ENCODE measurements at regions not wholly inside any gene's neighbourhood (a gene's known extent, or its start where the extent isn't known, plus 50 kb on each side); places are given as distances from the start of the nearest gene placed in this dataset.

- DNase-seq (ENCODE audit: extremely low read depth in 1 of 11, low read depth in 9 of 11, low spot score in 4 of 11) = no peak
These were observed 364.9 kb upstream of the KITLG start for GRCh38 chr12:88945051-88945732.

DNA sequence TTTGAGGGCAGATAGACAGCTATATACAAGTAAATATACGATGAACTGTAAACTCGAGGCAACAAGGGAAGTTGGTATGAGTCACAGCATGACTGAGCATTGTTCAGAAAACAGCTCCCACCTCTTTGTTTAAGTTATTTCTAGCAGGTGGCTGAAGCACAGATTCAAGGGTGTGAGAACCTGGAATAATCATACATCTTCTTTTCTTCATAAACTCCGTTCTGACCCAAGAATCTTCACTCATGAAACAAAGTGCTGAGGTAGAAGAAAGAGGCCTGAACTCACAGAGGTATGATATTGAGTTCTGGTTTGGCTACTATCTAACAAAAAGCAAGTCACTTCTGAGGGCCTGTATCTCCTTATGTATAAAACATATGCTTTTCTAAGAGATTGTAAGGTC, 364.1 kb upstream of the KITLG start:
- DNase-seq (ENCODE audit: extremely low read depth in 1 of 11, low read depth in 9 of 11, low spot score in 4 of 11) = no peak

DNA sequence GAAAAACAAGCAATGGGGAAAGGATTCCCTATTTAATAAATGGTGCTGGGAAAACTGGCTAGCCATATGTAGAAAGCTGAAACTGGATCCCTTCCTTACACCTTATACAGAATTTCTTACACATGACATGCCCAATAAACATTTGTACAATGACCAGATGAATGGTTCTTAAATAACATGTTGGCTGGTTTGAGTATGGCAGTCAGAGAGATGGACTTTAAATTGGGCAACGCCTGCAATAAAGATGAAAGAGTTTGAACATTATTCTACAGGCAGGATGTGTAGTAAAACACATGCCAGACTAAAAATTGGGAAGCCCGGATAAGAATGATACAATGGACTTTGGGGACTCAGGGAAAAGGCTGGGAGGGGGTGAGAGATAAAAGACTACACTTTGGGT, 360.6 kb upstream of the KITLG start:
- no peak for DNase-seq (ENCODE audit: extremely low read depth in 1 of 11, low read depth in 9 of 11, low spot score in 4 of 11)

GRCh38 chr12:88935856-88936255, 355.6 kb upstream of the KITLG start:
- DNase-seq (ENCODE audit: extremely low read depth in 1 of 11, low read depth in 9 of 11, low spot score in 4 of 11) = no peak

DNA sequence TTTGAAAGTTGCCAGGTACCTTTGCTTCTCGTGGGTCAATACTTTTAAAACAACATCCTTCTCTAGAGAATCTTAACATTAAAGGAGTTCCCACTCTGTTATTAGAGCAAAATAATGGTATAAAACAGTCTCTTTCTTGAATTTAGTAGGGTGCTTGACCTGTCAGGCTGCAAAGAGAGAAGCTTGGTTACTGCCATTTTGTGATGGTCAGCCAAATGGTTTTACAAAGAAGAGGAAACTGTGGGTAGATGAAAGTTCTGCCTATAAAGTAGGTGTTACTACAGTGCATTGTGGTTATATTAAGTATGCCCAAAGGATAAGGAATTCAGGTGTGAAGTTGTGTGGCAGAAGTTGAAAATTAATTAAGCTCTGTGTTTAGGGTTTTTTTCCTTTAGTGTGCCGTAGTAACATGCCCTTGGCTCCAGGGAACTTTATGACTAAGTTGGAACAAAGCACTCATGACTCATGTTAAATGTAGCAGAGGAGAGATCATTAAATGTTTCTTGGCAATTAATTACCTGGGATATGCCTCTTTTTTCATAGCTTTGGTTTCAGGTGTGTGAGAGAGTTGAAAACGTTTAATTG, 354.0 kb upstream of the KITLG start:
- DNase-seq (ENCODE audit: extremely low read depth in 1 of 11, low read depth in 9 of 11, low spot score in 4 of 11) = peak in 1 of 11 donors; percentile 8

DNA sequence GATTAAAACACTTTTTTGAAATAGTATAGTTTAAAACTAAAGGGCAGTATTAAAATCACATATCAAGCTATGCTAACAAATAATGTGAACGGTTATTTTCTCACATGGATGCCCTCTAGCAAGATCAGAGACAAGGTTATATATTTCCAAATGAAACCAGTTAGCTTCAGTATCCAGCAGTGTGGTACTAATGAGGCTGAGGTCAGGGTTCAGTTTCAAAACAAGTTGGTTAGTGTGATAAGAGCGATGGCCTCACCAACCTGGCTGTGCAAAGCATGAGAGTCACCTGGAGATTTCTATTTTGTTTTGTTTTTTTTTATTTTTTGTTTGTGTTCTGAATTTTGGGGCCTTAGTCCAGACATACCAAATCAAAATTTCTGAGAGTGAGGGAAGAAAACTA, 352.2 kb upstream of the KITLG start:
- DNase-seq (ENCODE audit: extremely low read depth in 1 of 11, low read depth in 9 of 11, low spot score in 4 of 11) = peak in 1 of 11 donors; percentile 14

DNA sequence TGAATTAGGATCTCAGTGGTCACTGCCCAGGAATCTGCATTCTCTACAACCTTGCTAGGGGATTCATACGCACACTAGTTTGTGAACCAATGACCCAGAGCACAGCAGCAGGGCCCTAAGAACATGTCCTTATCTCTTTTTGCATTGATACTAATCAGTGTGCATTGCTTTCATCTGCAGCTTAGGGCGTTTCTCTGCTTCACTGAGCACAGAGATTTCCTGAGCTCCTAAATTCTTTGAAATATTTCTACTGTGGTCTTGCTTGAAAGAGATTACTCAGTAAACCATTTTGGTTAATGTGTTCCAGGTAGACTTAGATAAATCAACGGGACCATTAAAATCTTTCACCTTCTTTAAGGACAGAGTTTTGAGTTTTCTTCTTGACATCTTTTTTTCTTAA, 351.3 kb upstream of the KITLG start:
- peak in 9 of 11 donors; percentile 17 to 60 (median 33) for DNase-seq (ENCODE audit: extremely low read depth in 1 of 11, low read depth in 9 of 11, low spot score in 4 of 11)

GRCh38 chr12:88925454-88925853, 345.2 kb upstream of the KITLG start:
- DNase-seq (ENCODE audit: extremely low read depth in 1 of 11, low read depth in 9 of 11, low spot score in 4 of 11) = no peak

DNA sequence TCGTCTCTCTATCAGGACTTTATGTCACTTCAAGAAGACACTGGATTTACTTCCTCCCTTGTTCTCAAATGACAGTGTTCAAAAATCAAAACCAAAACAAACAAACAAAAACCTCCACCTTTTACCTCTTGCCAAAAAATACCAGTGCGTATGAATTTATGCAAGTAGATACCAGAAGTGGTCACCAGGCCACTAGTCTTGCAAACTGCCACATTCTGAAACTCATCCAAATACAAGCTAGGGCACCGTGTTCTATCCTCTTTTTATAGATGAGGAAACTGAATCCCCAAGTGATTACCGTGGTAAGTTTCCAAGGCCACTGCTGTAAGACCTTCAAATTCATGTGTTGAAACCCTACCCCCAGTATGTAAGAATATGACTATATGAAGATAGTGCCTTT, 343.9 kb upstream of the KITLG start:
- no peak for DNase-seq (ENCODE audit: extremely low read depth in 1 of 11, low read depth in 9 of 11, low spot score in 4 of 11)

DNA sequence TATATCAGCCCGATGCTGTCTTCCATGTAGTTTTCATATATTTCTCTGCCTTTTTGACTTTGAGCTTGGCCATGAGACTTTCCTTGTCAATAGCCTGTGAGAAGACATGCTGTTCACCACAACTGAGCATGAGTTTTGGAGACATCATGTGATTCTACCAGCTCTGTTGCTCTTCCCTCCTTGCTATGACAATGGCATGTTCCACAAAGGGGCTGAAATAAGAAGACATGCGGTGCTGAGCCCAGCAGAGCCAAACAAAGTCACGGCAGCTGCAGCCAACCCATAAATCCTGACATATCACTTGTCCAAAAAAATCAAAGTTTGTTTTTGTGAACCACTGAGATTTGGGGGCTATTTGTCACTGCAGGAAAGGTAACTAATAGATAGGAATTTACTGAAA, 343.4 kb upstream of the KITLG start:
- no peak for DNase-seq (ENCODE audit: extremely low read depth in 1 of 11, low read depth in 9 of 11, low spot score in 4 of 11)

- no peak for DNase-seq (ENCODE audit: extremely low read depth in 1 of 11, low read depth in 9 of 11, low spot score in 4 of 11)
These were observed 342.5 kb upstream of the KITLG start for GRCh38 chr12:88922816-88923215.

- DNase-seq (ENCODE audit: extremely low read depth in 1 of 11, low read depth in 9 of 11, low spot score in 4 of 11) = no peak
These were observed 341.7 kb upstream of the KITLG start for GRCh38 chr12:88921890-88922532.

- no peak for DNase-seq (ENCODE audit: extremely low read depth in 1 of 11, low read depth in 9 of 11, low spot score in 4 of 11)
These were observed 341.2 kb upstream of the KITLG start for GRCh38 chr12:88921434-88921833.

DNA sequence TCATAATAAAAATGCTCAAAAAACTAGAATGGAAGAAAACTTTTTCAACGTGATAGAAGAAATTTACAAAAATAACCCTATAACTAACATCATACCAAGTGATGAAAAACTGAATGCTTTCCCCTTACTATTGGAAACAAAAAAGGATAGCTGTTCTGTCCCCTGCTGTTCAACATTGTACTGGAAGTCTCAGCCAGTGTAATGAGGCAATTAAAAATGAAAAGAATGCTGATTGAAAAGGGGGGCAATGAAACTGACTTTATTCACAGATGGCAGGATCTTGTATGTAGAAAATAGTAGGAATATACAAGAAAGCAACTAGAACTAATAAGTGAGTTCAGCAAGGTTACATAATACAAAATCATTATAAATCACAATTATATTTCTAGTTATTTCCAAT, 337.9 kb upstream of the KITLG start:
- no peak for DNase-seq (ENCODE audit: extremely low read depth in 1 of 11, low read depth in 9 of 11, low spot score in 4 of 11)

GRCh38 chr12:88914967-88915366, 334.7 kb upstream of the KITLG start:
- no peak for DNase-seq (ENCODE audit: extremely low read depth in 1 of 11, low read depth in 9 of 11, low spot score in 4 of 11)

DNA sequence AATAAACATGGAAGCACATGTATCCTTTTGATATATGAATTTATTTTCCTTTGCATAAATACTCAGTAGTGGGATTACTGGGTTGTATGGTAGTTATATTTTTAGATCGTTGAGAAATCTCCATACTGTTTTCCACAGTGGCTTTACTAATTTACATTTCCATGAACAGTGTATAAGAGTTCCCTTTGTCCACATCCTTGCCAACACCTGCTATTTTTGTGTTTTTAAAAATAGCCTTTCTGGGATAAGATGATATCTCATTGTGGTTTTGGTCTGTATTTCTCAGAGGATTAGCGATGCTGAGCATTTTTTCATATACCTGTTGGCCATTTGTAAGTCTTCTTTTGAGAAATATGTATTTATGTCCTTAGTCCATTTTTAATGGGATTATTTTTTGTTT, 329.2 kb upstream of the KITLG start:
- no peak for DNase-seq (ENCODE audit: extremely low read depth in 1 of 11, low read depth in 9 of 11, low spot score in 4 of 11)

GRCh38 chr12:88908345-88908744, 328.1 kb upstream of the KITLG start:
- DNase-seq (ENCODE audit: extremely low read depth in 1 of 11, low read depth in 9 of 11, low spot score in 4 of 11) = no peak

DNA sequence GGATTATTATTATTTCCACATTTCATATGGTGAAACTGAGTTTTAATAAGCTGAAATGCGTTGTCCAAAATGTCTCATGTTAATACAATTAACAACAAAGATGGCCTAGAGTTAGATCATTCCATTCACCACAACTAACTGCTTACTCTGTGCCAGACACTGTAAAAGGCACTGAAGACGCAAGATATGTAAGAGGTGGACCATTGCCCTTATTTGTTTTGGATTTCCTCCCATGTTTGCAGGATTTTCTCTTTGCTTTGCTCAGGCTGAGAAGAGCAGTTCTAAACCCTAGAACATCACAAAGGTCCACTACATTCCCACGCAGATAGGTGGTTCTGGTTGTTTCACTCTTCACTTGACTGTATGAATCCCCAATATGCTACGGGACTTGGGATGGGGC, 324.4 kb upstream of the KITLG start:
- DNase-seq (ENCODE audit: extremely low read depth in 1 of 11, low read depth in 9 of 11, low spot score in 4 of 11) = no peak

- DNase-seq (ENCODE audit: extremely low read depth in 1 of 11, low read depth in 9 of 11, low spot score in 4 of 11) = no peak
These were observed 323.1 kb upstream of the KITLG start for GRCh38 chr12:88903333-88903732.

- DNase-seq (ENCODE audit: extremely low read depth in 1 of 11, low read depth in 9 of 11, low spot score in 4 of 11) = peak in 8 of 11 donors; percentile 1 to 35 (median 12)
These were observed 317.5 kb upstream of the KITLG start for GRCh38 chr12:88897723-88898122.

DNA sequence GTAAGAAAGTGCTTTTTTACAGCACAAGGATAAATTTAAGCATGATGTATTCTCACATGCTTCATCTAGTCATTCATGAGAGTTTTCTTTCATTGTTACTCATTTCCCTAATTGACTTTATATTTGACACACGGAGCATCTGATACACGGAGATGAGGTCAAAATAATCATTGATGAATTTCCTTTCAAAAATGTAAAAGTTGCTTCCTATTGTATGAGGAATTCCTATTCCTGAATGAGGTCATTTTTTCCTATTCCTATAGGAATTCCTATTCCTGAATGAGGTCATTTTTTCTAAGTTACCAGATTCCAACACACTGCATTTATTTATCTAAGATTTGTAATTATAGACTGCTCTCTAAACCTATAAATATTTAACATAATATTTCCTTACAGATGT, 316.7 kb upstream of the KITLG start:
- no peak for DNase-seq (ENCODE audit: extremely low read depth in 1 of 11, low read depth in 9 of 11, low spot score in 4 of 11)

Data from renal cortex interstitium (tissue), 11 donors.